GM18907 (cell line): ENCODE measurements at regions not wholly inside any gene's neighbourhood (a gene's known extent, or its start where the extent isn't known, plus 50 kb on each side); places are given as distances from the start of the nearest gene placed in this dataset.

Experiments
- ATAC-seq: cut with Tn5 transposase; IDR thresholded peaks from one replicate; pipeline ENCODE4 v1.9.1; 2021; ENCODE audit warnings: mild to moderate bottlenecking, moderate library complexity; ENCODE audit not compliant: unreplicated experiment

- no peak for ATAC-seq
Observed at GRCh38 chr22:49118065-49118464, 709.6 kb downstream of the BRD1 start.

- no peak for ATAC-seq
Observed at GRCh38 chr22:49117486-49117885, 710.2 kb downstream of the BRD1 start.

- ATAC-seq: no peak
Observed at GRCh38 chr22:49116486-49117120, 711.1 kb downstream of the BRD1 start.

- ATAC-seq: no peak
Observed at GRCh38 chr22:49116021-49116420, 711.7 kb downstream of the BRD1 start.

GRCh38 chr22:49115197-49115596 is 712.5 kb downstream of the BRD1 start:
- ATAC-seq: no peak

GRCh38 chr22:49113758-49114157 is 713.9 kb downstream of the BRD1 start:
- no peak for ATAC-seq

GRCh38 chr22:49112661-49113626 is 714.7 kb downstream of the BRD1 start:
- no peak for ATAC-seq

GRCh38 chr22:49112176-49112575 is 715.5 kb downstream of the BRD1 start:
- ATAC-seq: no peak

GRCh38 chr22:49111085-49111484 is 716.6 kb downstream of the BRD1 start:
- no peak for ATAC-seq

GRCh38 chr22:49108636-49109315 is 718.9 kb downstream of the BRD1 start:
- ATAC-seq: no peak

- no peak for ATAC-seq
Observed at GRCh38 chr22:49107961-49108530, 719.6 kb downstream of the BRD1 start.

GRCh38 chr22:49107561-49107960 is 720.1 kb downstream of the BRD1 start:
- no peak for ATAC-seq

- no peak for ATAC-seq
Observed at GRCh38 chr22:49106842-49107152, 720.9 kb downstream of the BRD1 start.

- no peak for ATAC-seq
Observed at GRCh38 chr22:49106096-49106841, 721.4 kb downstream of the BRD1 start.

- ATAC-seq: no peak
Observed at GRCh38 chr22:49104434-49104833, 723.2 kb downstream of the BRD1 start.

GRCh38 chr22:49103314-49104059 is 724.2 kb downstream of the BRD1 start:
- ATAC-seq: no peak

- no peak for ATAC-seq
Observed at GRCh38 chr22:49102367-49102766, 725.3 kb downstream of the BRD1 start.

GRCh38 chr22:49101873-49102272 is 725.8 kb downstream of the BRD1 start:
- ATAC-seq: no peak

- no peak for ATAC-seq
Observed at GRCh38 chr22:49101225-49101624, 726.4 kb downstream of the BRD1 start.

- no peak for ATAC-seq
Observed at GRCh38 chr22:49100773-49101172, 726.9 kb downstream of the BRD1 start.
